ENCODE measurements at regions not wholly inside any gene's neighbourhood (a gene's known extent, or its start where the extent isn't known, plus 50 kb on each side); places are given as distances from the start of the nearest gene placed in this dataset.

- no peak for DNase-seq
- in situ Hi-C loops (cut with HindIII; ENCODE audit: low pct_ligation_motif_present, low pct_unique_long_range_greater_than_20kb, low sequenced_read_pairs) = no loop called here
Measured at GRCh38 chr2:71908798-71909197, 238.9 kb downstream of the CYP26B1 start.

GRCh38 chr2:71907503-71907902 lies 240.2 kb downstream of the CYP26B1 start:
- DNase-seq = no peak
- in situ Hi-C loops (cut with HindIII; ENCODE audit: low pct_ligation_motif_present, low pct_unique_long_range_greater_than_20kb, low sequenced_read_pairs) = no loop called here

- DNase-seq = no peak
- in situ Hi-C loops (cut with HindIII; ENCODE audit: low pct_ligation_motif_present, low pct_unique_long_range_greater_than_20kb, low sequenced_read_pairs) = no loop called here
Measured at GRCh38 chr2:71906357-71906973, 241.2 kb downstream of the CYP26B1 start.

- no peak for DNase-seq
- in situ Hi-C loops (cut with HindIII; ENCODE audit: low pct_ligation_motif_present, low pct_unique_long_range_greater_than_20kb, low sequenced_read_pairs) = no loop called here
Measured at GRCh38 chr2:71905205-71905604, 242.5 kb downstream of the CYP26B1 start.

- in situ Hi-C loops (cut with HindIII; ENCODE audit: low pct_ligation_motif_present, low pct_unique_long_range_greater_than_20kb, low sequenced_read_pairs) = no loop called here
- no peak for DNase-seq
Measured at GRCh38 chr2:71903841-71904240, 243.8 kb downstream of the CYP26B1 start.

- in situ Hi-C loops (cut with HindIII; ENCODE audit: low pct_ligation_motif_present, low pct_unique_long_range_greater_than_20kb, low sequenced_read_pairs) = no loop called here
- DNase-seq = no peak
Measured at GRCh38 chr2:71901466-71901865, 246.2 kb downstream of the CYP26B1 start.

GRCh38 chr2:71898851-71899681 lies 248.6 kb downstream of the CYP26B1 start:
- no peak for DNase-seq
- in situ Hi-C loops (cut with HindIII; ENCODE audit: low pct_ligation_motif_present, low pct_unique_long_range_greater_than_20kb, low sequenced_read_pairs) = no loop called here

- DNase-seq = no peak
- in situ Hi-C loops (cut with HindIII; ENCODE audit: low pct_ligation_motif_present, low pct_unique_long_range_greater_than_20kb, low sequenced_read_pairs) = no loop called here
Measured at GRCh38 chr2:71898375-71898774, 249.3 kb downstream of the CYP26B1 start.

GRCh38 chr2:71897836-71898235 lies 249.8 kb downstream of the CYP26B1 start:
- in situ Hi-C loops (cut with HindIII; ENCODE audit: low pct_ligation_motif_present, low pct_unique_long_range_greater_than_20kb, low sequenced_read_pairs) = no loop called here
- DNase-seq = no peak

GRCh38 chr2:71897137-71897480 lies 250.6 kb downstream of the CYP26B1 start:
- in situ Hi-C loops (cut with HindIII; ENCODE audit: low pct_ligation_motif_present, low pct_unique_long_range_greater_than_20kb, low sequenced_read_pairs) = no loop called here
- no peak for DNase-seq

- DNase-seq = no peak
Measured at GRCh38 chr2:71896385-71897136, 251.1 kb downstream of the CYP26B1 start.

GRCh38 chr2:71895320-71896161 lies 252.1 kb downstream of the CYP26B1 start:
- no peak for DNase-seq
- in situ Hi-C loops (cut with HindIII; ENCODE audit: low pct_ligation_motif_present, low pct_unique_long_range_greater_than_20kb, low sequenced_read_pairs) = no loop called here

More at GRCh38 chr2:71896385-71897136, 251.1 kb downstream of the CYP26B1 start:
- in situ Hi-C loops (cut with HindIII; ENCODE audit: low pct_ligation_motif_present, low pct_unique_long_range_greater_than_20kb, low sequenced_read_pairs) = no loop called here

- no peak for DNase-seq
- in situ Hi-C loops (cut with HindIII; ENCODE audit: low pct_ligation_motif_present, low pct_unique_long_range_greater_than_20kb, low sequenced_read_pairs) = no loop called here
Measured at GRCh38 chr2:71894261-71894660, 253.4 kb downstream of the CYP26B1 start.

- in situ Hi-C loops (cut with HindIII; ENCODE audit: low pct_ligation_motif_present, low pct_unique_long_range_greater_than_20kb, low sequenced_read_pairs) = no loop called here
Measured at GRCh38 chr2:71893646-71894045, 254.0 kb downstream of the CYP26B1 start.

GRCh38 chr2:71892896-71893295 lies 254.8 kb downstream of the CYP26B1 start:
- in situ Hi-C loops (cut with HindIII; ENCODE audit: low pct_ligation_motif_present, low pct_unique_long_range_greater_than_20kb, low sequenced_read_pairs) = no loop called here
- peak; percentile 28 for DNase-seq

More at GRCh38 chr2:71893646-71894045, 254.0 kb downstream of the CYP26B1 start:
- DNase-seq = no peak

GRCh38 chr2:71892423-71892730 lies 255.3 kb downstream of the CYP26B1 start:
- in situ Hi-C loops (cut with HindIII; ENCODE audit: low pct_ligation_motif_present, low pct_unique_long_range_greater_than_20kb, low sequenced_read_pairs) = no loop called here
- DNase-seq = no peak

GRCh38 chr2:71891719-71892422 lies 255.8 kb downstream of the CYP26B1 start:
- in situ Hi-C loops (cut with HindIII; ENCODE audit: low pct_ligation_motif_present, low pct_unique_long_range_greater_than_20kb, low sequenced_read_pairs) = no loop called here
- DNase-seq = no peak

- DNase-seq = no peak
- in situ Hi-C loops (cut with HindIII; ENCODE audit: low pct_ligation_motif_present, low pct_unique_long_range_greater_than_20kb, low sequenced_read_pairs) = no loop called here
Measured at GRCh38 chr2:71891155-71891554, 256.5 kb downstream of the CYP26B1 start.

Data from ACHN (cell line).